Esophagus squamous epithelium (tissue), 5 donors: ENCODE measurements at regions not wholly inside any gene's neighbourhood (a gene's known extent, or its start where the extent isn't known, plus 50 kb on each side); places are given as distances from the start of the nearest gene placed in this dataset.

Source experiments
- DNase-seq: peaks from one replicate; lab custom pipeline; 2025; lab: John Stamatoyannopoulos, UW
- H3K27ac ChIP-seq, 4 donors: fragments of 200-600 bp; sonication (generic); one replicate each; pipeline ENCODE4 v1.5.1; 2016 to 2019; ENCODE audit warnings: mild to moderate bottlenecking in 1 of 4
- H3K27me3 ChIP-seq, 4 donors: fragments of 200-600 bp; sonication (generic); 1 replicate in 3 of 4; 2 replicates in 1 of 4; pipeline versions ENCODE4 v1.5.1 to v1.6.0; 2017 to 2021; ENCODE audit warnings: antibody characterized with exemption in 1 of 4
- H3K36me3 ChIP-seq, 3 donors: fragments of 200-600 bp; sonication (generic); one replicate each; pipeline ENCODE4 v1.5.1; 2016 to 2019
- H3K4me1 ChIP-seq, 3 donors: fragments of 200-600 bp; sonication (generic); one replicate each; pipeline ENCODE4 v1.5.1; 2017 to 2019
- H3K4me3 ChIP-seq, 4 donors: fragments of 200-600 bp; sonication (generic); 1 replicate in 3 of 4; 2 replicates in 1 of 4; pipeline ENCODE4 v1.5.1; 2016 to 2019; ENCODE audit warnings: mild to moderate bottlenecking in 2 of 4, moderate library complexity in 1 of 4
- H3K9me3 ChIP-seq, 3 donors: fragments of 200-600 bp; sonication (generic); one replicate each; pipeline ENCODE4 v1.5.1; 2016 to 2019
- CTCF ChIP-seq, 6 experiments: fragments of 450-650 bp in 4 of 6; fragments of 200-600 bp in 2 of 6; sonication (generic) in 2 of 6; IDR thresholded peaks; one replicate each; pipeline ENCODE4 v1.5.1; 2016 to 2019; ENCODE audit warnings: antibody characterized with exemption in 6 of 6, mild to moderate bottlenecking in 4 of 6, moderate library complexity in 4 of 6
- POLR2A ChIP-seq, 4 donors: fragments of 450-650 bp; IDR thresholded peaks; one replicate each; pipeline ENCODE4 v1.6.1; 2017; ENCODE audit warnings: antibody characterized with exemption in 4 of 4, mild to moderate bottlenecking in 4 of 4, moderate library complexity in 3 of 4
- WGBS, 2 donors: methylation state at CpG; one replicate each; pipeline ENCODE4 v1.1.5; 2018; 5-methylcytosine and 5-hydroxymethylcytosine counted together
- intact Hi-C: fragments of 100-400 bp; cut with DNase I; formaldehyde crosslinking; loops from one replicate; pipeline ENCODE4 v1.15.0; 2022
- donor health status: DM: yes; HTN: yes; CAD: no.

DNA sequence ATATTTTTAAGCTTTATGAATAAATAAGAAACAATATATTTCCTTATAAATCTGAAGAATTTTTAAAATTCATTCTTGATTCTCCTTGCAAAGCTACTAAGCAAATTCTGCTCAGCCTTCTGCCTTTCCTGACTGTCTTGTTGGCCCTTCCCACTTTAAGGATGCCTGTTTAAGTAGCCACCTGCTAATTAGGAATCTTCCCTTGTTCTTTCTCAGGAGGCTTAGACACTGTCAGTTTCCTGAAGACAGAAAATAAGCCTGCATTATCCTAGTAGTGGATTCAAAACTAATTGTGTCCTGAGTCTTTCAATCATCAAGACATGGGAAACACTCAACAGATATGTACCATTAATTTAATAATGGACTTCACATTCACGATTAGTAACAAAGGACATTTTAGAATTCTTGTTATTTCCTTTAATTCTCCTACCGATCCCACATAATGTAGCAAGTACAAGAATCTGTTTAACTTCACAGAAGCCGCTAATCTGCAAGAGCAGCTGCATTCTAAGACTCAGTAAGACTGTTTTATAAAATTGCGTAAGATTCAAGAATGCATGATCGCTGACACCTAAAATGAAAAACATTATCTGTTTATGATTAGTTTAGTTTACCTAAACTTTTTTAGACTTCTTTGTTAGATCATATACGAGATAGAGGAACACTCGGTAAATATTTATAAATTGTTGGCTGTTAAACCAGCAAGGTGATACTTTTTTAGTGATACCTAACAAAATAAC is 445.4 kb upstream of the DSEL start:
- Histone ChIP-seq H3K4me3 (no peak overlapping the region), H3K4me1 (no peaks in the 10 kb centered on the region), H3K27me3 (no peaks in the 10 kb centered on the region), H3K27ac (no peak overlapping the region), H3K36me3 (no peaks in the 10 kb centered on the region), H3K9me3 (no peaks in the 10 kb centered on the region)
- WGBS, 2 donors: 70 to 76% methylated on average over 7 of the region's 7 CpGs
- intact Hi-C loops: no loop called here
- no peak for TF ChIP-seq POLR2A (IDR thresholded peaks at IDR 0.05)
- no peak for TF ChIP-seq CTCF (IDR thresholded peaks at IDR 0.05)
- DNase-seq: no peak

DNA sequence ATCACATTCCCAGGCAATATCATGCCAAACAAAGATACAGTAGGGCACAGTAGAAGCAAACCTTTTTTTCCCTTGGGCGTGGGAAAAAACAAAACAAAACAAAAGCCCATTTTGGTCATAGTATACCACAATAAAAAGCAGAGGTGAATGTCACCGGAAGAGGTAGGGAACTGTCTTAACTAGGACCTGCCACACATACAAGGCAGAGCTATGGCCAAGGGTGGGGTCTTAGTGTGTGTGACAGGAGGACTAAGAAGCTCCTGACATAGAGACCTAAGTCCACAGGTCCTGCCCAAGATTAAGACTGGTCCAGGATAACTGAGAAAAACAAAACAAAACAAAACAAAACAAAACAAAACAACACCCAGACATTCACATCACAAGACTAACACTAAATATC is 441.2 kb upstream of the DSEL start:
- Histone ChIP-seq H3K27ac (no peak overlapping the region), H3K9me3 (no peaks in the 10 kb centered on the region), H3K36me3 (no peaks in the 10 kb centered on the region), H3K27me3 (no peaks in the 10 kb centered on the region), H3K4me1 (no peaks in the 10 kb centered on the region), H3K4me3 (no peak overlapping the region)
- TF ChIP-seq POLR2A (IDR thresholded peaks at IDR 0.05) (no peak), CTCF (IDR thresholded peaks at IDR 0.05) (no peak)
- DNase-seq: no peak
- intact Hi-C loops: no loop called here
- WGBS, 2 donors: 41% methylated on average over 2 of the region's 2 CpGs

GRCh38 chr18:67954594-67954993 is 438.1 kb upstream of the DSEL start:
- intact Hi-C loops: no loop called here
- no peak for DNase-seq
- Histone ChIP-seq H3K4me3 (no peak overlapping the region), H3K36me3 (no peaks in the 10 kb centered on the region), H3K4me1 (no peaks in the 10 kb centered on the region), H3K9me3 (no peaks in the 10 kb centered on the region), H3K27me3 (no peaks in the 10 kb centered on the region), H3K27ac (no peak overlapping the region)
- no peak for TF ChIP-seq POLR2A (IDR thresholded peaks at IDR 0.05)
- TF ChIP-seq CTCF (IDR thresholded peaks at IDR 0.05): no peak
- WGBS, 2 donors: 24 to 35% methylated on average over 3 of the region's 3 CpGs

- 63 to 76% methylated on average over 7 of the region's 7 CpGs for WGBS, 2 donors
- TF ChIP-seq POLR2A (IDR thresholded peaks at IDR 0.05) (no peak), CTCF (IDR thresholded peaks at IDR 0.05) (no peak)
Measured at GRCh38 chr18:67951137-67951536, 434.6 kb upstream of the DSEL start.

DNA sequence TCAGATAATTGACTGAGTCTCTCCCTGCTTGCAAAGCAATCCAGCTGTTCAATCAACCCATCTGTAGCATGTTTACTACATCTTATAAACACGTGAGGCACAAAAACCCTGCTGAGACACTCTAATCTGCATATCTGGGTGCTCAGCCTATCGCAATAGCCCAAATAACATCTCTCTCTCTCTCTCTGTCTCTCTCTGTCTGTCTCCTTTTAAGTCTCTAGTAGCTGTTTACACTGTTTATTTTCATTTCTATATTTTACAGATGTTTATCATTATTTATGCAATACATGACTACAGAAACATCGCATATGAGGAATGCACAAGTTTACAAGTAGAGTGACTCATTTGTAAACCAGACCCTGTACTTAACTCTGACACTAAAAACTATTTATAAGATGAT is 422.1 kb upstream of the DSEL start:
- no peak for DNase-seq
- no peaks in the 10 kb centered on the region for H3K27me3 ChIP-seq
- no peaks in the 10 kb centered on the region for H3K4me1 ChIP-seq
- no peak for TF ChIP-seq CTCF (IDR thresholded peaks at IDR 0.05)
- no peaks in the 10 kb centered on the region for H3K36me3 ChIP-seq
- H3K9me3 ChIP-seq: no peaks in the 10 kb centered on the region
- 52 to 61% methylated on average over 3 of the region's 3 CpGs for WGBS, 2 donors
- no peak overlapping the region for H3K27ac ChIP-seq
- H3K4me3 ChIP-seq: no peak overlapping the region
- intact Hi-C loops: no loop called here

More at GRCh38 chr18:67951137-67951536, 434.6 kb upstream of the DSEL start:
- intact Hi-C loops: no loop called here
- no peak for DNase-seq
- H3K27ac ChIP-seq: no peak overlapping the region
- no peak overlapping the region for H3K4me3 ChIP-seq
- no peaks in the 10 kb centered on the region for H3K4me1 ChIP-seq
- H3K27me3 ChIP-seq: no peaks in the 10 kb centered on the region
- H3K9me3 ChIP-seq: no peaks in the 10 kb centered on the region
- no peaks in the 10 kb centered on the region for H3K36me3 ChIP-seq
